H1 (cell line): ENCODE measurements at regions not wholly inside any gene's neighbourhood (a gene's known extent, or its start where the extent isn't known, plus 50 kb on each side); places are given as distances from the start of the nearest gene placed in this dataset.

Experiments
- CTCF ChIA-PET: fragments of 300-600 bp; sonication (Branson Sonifier 250); formaldehyde crosslinking; loops from one replicate; lab custom pipeline; 2021; ENCODE audit not compliant: partially characterized antibody; lab: Charles Lee
- POLR2A ChIA-PET: fragments of 300-600 bp; sonication (Branson Sonifier 250); formaldehyde crosslinking; loops from one replicate; lab custom pipeline; 2021; ENCODE audit warnings: inconsistent platforms; ENCODE audit not compliant: partially characterized antibody; lab: Charles Lee
- DNase-seq, 2 experiments: peaks; one replicate each; pipeline versions ENCODE4 v3.0.0 to v3.0.0-alpha.2; 2010 to 2022; ENCODE audit warnings: low spot score in 2 of 2, low read depth in 1 of 2, mixed read lengths in 1 of 2
- FAIRE-seq: peaks from 2 replicates; lab custom pipeline; 2011; peaks lifted over from hg19 to GRCh38; lab: Jason Lieb, UNC
- H2AFZ ChIP-seq: 2 replicates; pipeline ENCODE4 v1.8.1; 2012; ENCODE audit warnings: low read length, inconsistent platforms
- H2AK5ac ChIP-seq: 2 replicates; pipeline ENCODE4 v1.6.1; 2013; ENCODE audit warnings: low read depth, low read length
- H2BK120ac ChIP-seq: replicated peaks from 2 replicates; pipeline ENCODE3; 2013; ENCODE audit warnings: low read depth, low read length, inconsistent platforms
- H2BK12ac ChIP-seq: 2 replicates; pipeline ENCODE4 v1.6.1; 2013; ENCODE audit warnings: low read depth, low read length
- H2BK15ac ChIP-seq: 2 replicates; pipeline ENCODE4 v1.6.1; 2013; ENCODE audit warnings: low read length
- H2BK20ac ChIP-seq: 2 replicates; pipeline ENCODE4 v1.6.1; 2013; ENCODE audit warnings: low read length
- H2BK5ac ChIP-seq: 2 replicates; pipeline ENCODE4 v1.6.1; 2013; ENCODE audit warnings: low read depth, low read length
- H3K14ac ChIP-seq: 2 replicates; pipeline ENCODE4 v1.6.1; 2013; ENCODE audit warnings: inconsistent platforms; ENCODE audit not compliant: insufficient read length
- H3K18ac ChIP-seq: 2 replicates; pipeline ENCODE4 v1.6.1; 2013; ENCODE audit warnings: low read length; ENCODE audit errors: extremely low read depth
- H3K23ac ChIP-seq: 2 replicates; pipeline ENCODE4 v1.6.1; 2013; ENCODE audit warnings: inconsistent platforms; ENCODE audit not compliant: insufficient read length
- H3K23me2 ChIP-seq: 2 replicates; pipeline ENCODE4 v1.6.1; 2013; ENCODE audit warnings: low read depth, low read length
- H3K27ac ChIP-seq: 2 replicates; pipeline ENCODE4 v1.6.1; 2011; ENCODE audit warnings: low read depth, low read length, inconsistent platforms
- H3K27me3 ChIP-seq, 4 experiments: replicated peaks in 1 of 4; 1 replicate in 1 of 4; 2 replicates in 3 of 4; pipeline versions ENCODE4 v1.6.1 to v1.8.1; 2011 to 2013; ENCODE audit warnings: low read length in 3 of 4, mild to moderate bottlenecking in 3 of 4, inconsistent platforms in 2 of 4, mixed read lengths in 2 of 4, moderate library complexity in 1 of 4; ENCODE audit not compliant: control insufficient read depth in 3 of 4, insufficient read depth in 3 of 4; ENCODE audit errors: extremely low read depth in 1 of 4
- H3K36me3 ChIP-seq, 4 experiments: 2 replicates each; pipeline versions ENCODE4 v1.6.1 to v1.8.1; 2011 to 2013; ENCODE audit warnings: mild to moderate bottlenecking in 4 of 4, low read length in 3 of 4, moderate library complexity in 2 of 4, control low read depth in 1 of 4, inconsistent platforms in 1 of 4; ENCODE audit not compliant: insufficient read depth in 4 of 4, control insufficient read depth in 2 of 4
- H3K4ac ChIP-seq: replicated peaks from 2 replicates; pipeline ENCODE3; 2013; ENCODE audit warnings: low read length, low read depth, mixed read lengths, inconsistent platforms; ENCODE audit not compliant: insufficient read length
- H3K4me1 ChIP-seq, 4 experiments: replicated peaks in 1 of 4; 1 replicate in 1 of 4; 2 replicates in 3 of 4; pipeline versions ENCODE4 v1.6.1 to v1.8.1; 2011 to 2013; ENCODE audit warnings: low read length in 3 of 4, inconsistent platforms in 2 of 4, mixed read lengths in 1 of 4; ENCODE audit not compliant: insufficient read depth in 4 of 4, control insufficient read depth in 3 of 4
- H3K4me2 ChIP-seq, 2 experiments: 2 replicates each; pipeline versions ENCODE4 v1.6.1 to v1.8.1; 2011 to 2013; ENCODE audit warnings: low read depth in 2 of 2, low read length in 2 of 2, control low read depth in 1 of 2, inconsistent platforms in 1 of 2, mild to moderate bottlenecking in 1 of 2; ENCODE audit not compliant: insufficient read depth in 1 of 2
- H3K4me3 ChIP-seq, 4 experiments: fragments of 200-600, 300-600 bp in 1 of 4; sonication (generic), shearing (Covaris generic), sonication (Bioruptor Twin) in 1 of 4; 2 replicates each; pipeline versions ENCODE4 v1.5.1 to v1.8.1; 2011 to 2016; ENCODE audit warnings: low read length in 4 of 4, low read depth in 3 of 4, control low read depth in 2 of 4, inconsistent platforms in 2 of 4, mild to moderate bottlenecking in 2 of 4, mixed read lengths in 1 of 4, moderate library complexity in 1 of 4; ENCODE audit not compliant: insufficient read depth in 2 of 4; ENCODE audit errors: extremely low read depth in 1 of 4
- H3K56ac ChIP-seq: replicated peaks from 2 replicates; pipeline ENCODE3; 2013; ENCODE audit warnings: low read depth, mild to moderate bottlenecking, mixed read lengths, low read length, inconsistent platforms; ENCODE audit not compliant: insufficient read length
- H3K79me1 ChIP-seq: 2 replicates; pipeline ENCODE4 v1.6.1; 2013; ENCODE audit warnings: low read depth, low read length, control low read depth
- H3K79me2 ChIP-seq, 2 experiments: 2 replicates each; pipeline versions ENCODE4 v1.6.1 to v1.8.1; 2012 to 2013; ENCODE audit warnings: low read length in 2 of 2, mild to moderate bottlenecking in 2 of 2, inconsistent platforms in 1 of 2; ENCODE audit not compliant: insufficient read depth in 2 of 2, control insufficient read depth in 1 of 2
- H3K9ac ChIP-seq, 4 experiments: replicated peaks in 1 of 4; 1 replicate in 1 of 4; 2 replicates in 3 of 4; pipeline versions ENCODE4 v1.6.1 to v1.8.1; 2011 to 2013; ENCODE audit warnings: low read depth in 3 of 4, low read length in 3 of 4, control low read depth in 2 of 4, mild to moderate bottlenecking in 2 of 4, moderate library complexity in 2 of 4, inconsistent platforms in 1 of 4; ENCODE audit errors: extremely low read depth in 1 of 4
- H3K9me3 ChIP-seq, 2 experiments: 2 replicates each; pipeline versions ENCODE4 v1.6.1 to v1.8.1; 2012 to 2013; ENCODE audit warnings: mild to moderate bottlenecking in 2 of 2, moderate library complexity in 2 of 2, control low read depth in 1 of 2, inconsistent platforms in 1 of 2, low read depth in 1 of 2, low read length in 1 of 2, mixed read lengths in 1 of 2; ENCODE audit not compliant: insufficient read depth in 2 of 2
- H4K20me1 ChIP-seq, 2 experiments: replicated peaks in 1 of 2; 2 replicates each; pipeline versions ENCODE3 to v1.8.1; 2011 to 2013; ENCODE audit warnings: inconsistent platforms in 2 of 2, low read length in 2 of 2, mild to moderate bottlenecking in 1 of 2; ENCODE audit not compliant: insufficient read depth in 2 of 2, control insufficient read depth in 1 of 2
- H4K5ac ChIP-seq: 2 replicates; pipeline ENCODE4 v1.6.1; 2013; ENCODE audit warnings: low read length, low read depth, mixed read lengths, inconsistent platforms; ENCODE audit not compliant: insufficient read length
- H4K8ac ChIP-seq: 2 replicates; pipeline ENCODE4 v1.8.0; 2013; ENCODE audit warnings: mild to moderate bottlenecking, moderate library complexity, low read length, inconsistent platforms; ENCODE audit not compliant: insufficient read depth; ENCODE audit errors: extremely low read depth
- H4K91ac ChIP-seq: replicated peaks from 2 replicates; pipeline ENCODE3; 2013; ENCODE audit warnings: low read length, mixed read lengths, inconsistent platforms; ENCODE audit not compliant: insufficient read length
- CHD2 ChIP-seq: IDR thresholded peaks from 2 replicates; pipeline ENCODE4 v1.6.1; 2012; ENCODE audit warnings: low read length, improper control_type of control experiment
- CTBP2 ChIP-seq: IDR thresholded peaks from 2 replicates; pipeline ENCODE4 v1.7.0; 2011; ENCODE audit warnings: borderline replicate concordance, mild to moderate bottlenecking, moderate library complexity, mixed read lengths, low read length; ENCODE audit not compliant: insufficient read depth, insufficient read length
- GTF2F1 ChIP-seq: IDR thresholded peaks from 2 replicates; pipeline ENCODE4 v1.6.1; 2012; ENCODE audit warnings: low read depth, low read length, improper control_type of control experiment, borderline replicate concordance
- JUN ChIP-seq: IDR thresholded peaks from 2 replicates; pipeline ENCODE4 v1.6.1; 2011; ENCODE audit warnings: low read depth, mild to moderate bottlenecking, improper control_type of control experiment, low read length
- PHF8 ChIP-seq: fragments of 200-600 bp; sonication (generic); conservative IDR thresholded peaks from 2 replicates; pipeline ENCODE4 v1.7.1; 2012; ENCODE audit warnings: low read depth, mild to moderate bottlenecking, inconsistent platforms, low read length, moderate library complexity
- RFX5 ChIP-seq: IDR thresholded peaks from 2 replicates; pipeline ENCODE4 v1.6.1; 2011; ENCODE audit warnings: low read depth, low read length, improper control_type of control experiment, borderline replicate concordance
- WGBS, 2 experiments: shearing (Covaris generic) in 1 of 2; methylation state at CpG; one replicate each; pipeline versions ENCODE4 v1.1.6 to v1.1.7; 2013 to 2015; ENCODE audit warnings: low lambda C conversion rate in 2 of 2, mixed read lengths in 2 of 2, inconsistent platforms in 1 of 2, low coverage in 1 of 2, missing lambda C conversion rate in 1 of 2; ENCODE audit not compliant: insufficient replicate concordance in 2 of 2, insufficient coverage in 1 of 2, insufficient read length in 1 of 2; ENCODE audit errors: extremely low coverage in 1 of 2, missing lambda C conversion rate in 1 of 2; 5-methylcytosine and 5-hydroxymethylcytosine counted together

GRCh38 chr9:108463932-108464606 lies 391.7 kb downstream of the ACTL7B start:
- ChIA-PET CTCF (interaction anchor here (0.9 to 1.2 kb wide), 3 partner anchors 14 to 50 kb away, joined by 3 to 5 read pairs (median 4); no protein-coding TSS in a partner anchor), POLR2A (no interaction called here)
- H3K79me2 ChIP-seq = no peaks in the 10 kb centered on the region
- no peak overlapping the region for H2BK5ac ChIP-seq
- no peak overlapping the region for H3K18ac ChIP-seq
- H3K9me3 ChIP-seq = no peaks in the 10 kb centered on the region; a peak in 1 of 4 replicates
- no peak overlapping the region for H2AFZ ChIP-seq
- no peaks in the 10 kb centered on the region for H4K20me1 ChIP-seq
- no peaks in the 10 kb centered on the region for H3K79me1 ChIP-seq
- H3K9ac ChIP-seq = no peak overlapping the region
- no peak overlapping the region for H3K27ac ChIP-seq
- H3K4me1 ChIP-seq = no peaks in the 10 kb centered on the region
- DNase-seq (no peak), FAIRE-seq (no peak)
- no peak overlapping the region for H4K5ac ChIP-seq
- H2BK12ac ChIP-seq = no peak overlapping the region
- H3K4me2 ChIP-seq = no peak overlapping the region
- no peak overlapping the region for H3K56ac ChIP-seq
- H3K4me3 ChIP-seq = no peak overlapping the region
- WGBS, 2 experiments = 88% methylated on average over 3 of the region's 3 CpGs; no CpG with 5 or more reads in 1 of the 2 experiments
- no peak overlapping the region for H3K4ac ChIP-seq
- H2BK15ac ChIP-seq = no peak overlapping the region
- H4K8ac ChIP-seq = no peak overlapping the region
- no peak overlapping the region for H2AK5ac ChIP-seq
- H3K36me3 ChIP-seq = no peaks in the 10 kb centered on the region
- no peaks in the 10 kb centered on the region for H3K27me3 ChIP-seq
- H3K23me2 ChIP-seq = no peaks in the 10 kb centered on the region
- no peak overlapping the region for H3K23ac ChIP-seq
- TF ChIP-seq CTBP2 = no peak
- no peak for TF ChIP-seq CHD2
- TF ChIP-seq RFX5 = no peak
- no peak for TF ChIP-seq PHF8
- no peak for TF ChIP-seq JUN
- no peak for TF ChIP-seq GTF2F1
- H3K14ac ChIP-seq = no peak overlapping the region
- no peak overlapping the region for H2BK20ac ChIP-seq
- no peak overlapping the region for H2BK120ac ChIP-seq
- no peak overlapping the region for H4K91ac ChIP-seq
